HG02970 (cell line): ENCODE measurements at regions not wholly inside any gene's neighbourhood (a gene's known extent, or its start where the extent isn't known, plus 50 kb on each side); places are given as distances from the start of the nearest gene placed in this dataset.
"Not testable (repeated sequence)": the region's sequence is repeated elsewhere in the genome, so short reads cannot be mapped to it uniquely, and the experiment has no call there.

ENCODE experiments used
- ATAC-seq: cut with Tn5 transposase; IDR thresholded peaks from one replicate; pipeline ENCODE4 v1.9.1; 2021; ENCODE audit warnings: mild to moderate bottlenecking, moderate library complexity, moderate number of reproducible peaks; ENCODE audit not compliant: unreplicated experiment, low FRiP score

DNA sequence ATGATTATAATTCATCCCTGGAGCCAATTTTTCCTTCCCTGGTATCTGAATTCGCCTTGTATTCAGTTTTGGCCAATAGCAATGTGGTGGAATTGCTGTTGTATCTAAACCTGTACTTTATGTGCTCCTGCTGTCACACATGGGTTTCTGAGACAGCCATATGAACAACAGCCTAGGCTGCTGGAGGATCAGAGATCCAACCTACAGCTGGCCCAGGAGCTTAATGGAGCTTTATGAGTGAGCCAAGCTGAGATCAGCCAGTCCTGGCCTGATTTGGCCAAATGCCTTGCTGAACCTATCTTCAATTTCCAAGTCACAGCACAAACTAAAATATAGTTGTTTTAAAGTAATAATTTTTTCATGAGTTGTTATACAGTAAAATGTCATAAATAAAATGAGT is 1071.5 kb downstream of the PCDH7 start:
- ATAC-seq = no peak

DNA sequence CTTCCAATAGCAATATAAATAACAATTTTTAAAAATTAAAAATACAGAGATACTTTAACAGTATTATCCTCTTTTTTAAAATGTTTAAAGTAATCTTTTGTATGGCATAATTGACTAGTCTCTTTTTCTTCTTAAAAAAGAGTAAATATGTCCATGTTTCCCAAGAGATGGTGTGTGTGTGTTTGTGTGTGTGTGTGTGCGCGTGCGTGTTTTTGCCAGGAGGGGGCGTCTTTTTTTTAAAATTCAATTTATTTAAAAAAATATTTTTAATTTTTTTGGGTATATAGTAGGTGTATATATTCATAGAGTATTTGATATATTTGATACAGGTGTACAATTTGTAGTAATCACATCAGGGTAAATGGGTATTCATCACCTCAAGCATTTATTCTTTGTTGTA is 1073.7 kb downstream of the PCDH7 start:
- ATAC-seq = no peak

DNA sequence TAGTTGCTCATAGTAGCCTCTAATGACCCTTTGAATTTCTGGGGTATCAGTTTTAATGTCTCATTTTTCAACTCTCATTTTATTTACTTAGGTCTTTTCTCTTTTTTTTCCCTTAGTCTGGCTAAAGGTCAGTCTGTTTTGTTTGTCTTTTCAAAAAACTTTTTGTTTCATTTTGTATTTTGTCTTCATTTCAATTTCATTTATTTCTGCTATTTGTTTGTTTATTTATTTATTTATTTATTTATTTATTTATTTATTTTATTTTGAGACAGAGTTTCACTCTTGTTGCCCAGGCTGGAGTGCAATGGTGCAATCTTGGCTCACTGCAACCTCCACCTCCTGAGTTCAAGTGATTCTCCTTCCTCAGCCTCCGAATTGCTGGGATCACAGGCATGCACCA is 1076.9 kb downstream of the PCDH7 start:
- ATAC-seq = not testable (repeated sequence)

DNA sequence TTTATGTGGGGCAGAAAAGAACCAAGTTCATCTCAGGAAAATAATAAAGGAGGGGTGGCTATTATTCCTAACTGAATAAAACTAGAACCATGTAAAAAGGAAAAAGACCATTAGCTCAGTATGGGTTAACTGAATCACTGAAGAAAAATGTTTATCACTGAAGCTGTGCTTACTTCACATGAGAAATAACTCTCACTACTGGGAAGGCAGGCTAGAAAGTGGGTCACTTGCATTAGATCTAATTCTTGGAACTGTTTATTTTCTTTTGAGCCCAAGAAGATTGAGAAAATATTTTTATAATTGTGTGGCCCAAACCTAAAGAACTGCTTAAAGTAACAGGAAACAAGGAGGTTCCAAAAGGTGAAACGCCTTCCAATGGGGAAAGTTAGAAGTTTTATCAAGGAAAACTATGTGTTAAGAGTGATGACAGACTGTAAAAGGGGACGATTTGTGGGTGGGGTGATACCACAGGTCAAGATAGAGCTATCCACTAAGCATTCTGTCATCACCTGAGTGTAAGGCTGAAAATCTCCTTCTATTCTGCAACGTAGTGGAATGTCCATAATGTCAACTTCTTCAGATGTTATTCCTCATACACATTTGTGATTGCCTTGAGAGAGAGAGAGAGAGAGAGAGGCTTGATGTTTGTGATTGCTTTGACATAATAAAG is 1083.5 kb downstream of the PCDH7 start:
- ATAC-seq = no peak

DNA sequence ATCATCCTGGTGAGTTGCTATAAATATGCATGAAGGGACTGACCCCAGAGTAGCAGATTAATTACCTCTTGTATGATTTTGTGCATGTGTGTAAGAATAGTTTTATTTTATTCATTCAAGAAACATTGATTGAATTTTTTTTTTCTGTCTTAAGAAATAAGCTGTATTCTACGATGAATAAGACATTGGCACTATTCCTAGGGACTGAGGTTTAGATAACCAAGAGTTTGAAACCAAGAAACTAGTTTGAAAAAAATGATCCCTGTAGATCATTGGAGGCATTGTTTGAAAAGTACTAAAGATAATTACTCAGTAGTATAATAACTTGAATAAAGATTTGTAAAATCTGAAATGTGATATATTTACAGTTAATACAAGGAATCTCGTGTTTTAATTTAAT is 1086.9 kb downstream of the PCDH7 start:
- ATAC-seq = no peak

DNA sequence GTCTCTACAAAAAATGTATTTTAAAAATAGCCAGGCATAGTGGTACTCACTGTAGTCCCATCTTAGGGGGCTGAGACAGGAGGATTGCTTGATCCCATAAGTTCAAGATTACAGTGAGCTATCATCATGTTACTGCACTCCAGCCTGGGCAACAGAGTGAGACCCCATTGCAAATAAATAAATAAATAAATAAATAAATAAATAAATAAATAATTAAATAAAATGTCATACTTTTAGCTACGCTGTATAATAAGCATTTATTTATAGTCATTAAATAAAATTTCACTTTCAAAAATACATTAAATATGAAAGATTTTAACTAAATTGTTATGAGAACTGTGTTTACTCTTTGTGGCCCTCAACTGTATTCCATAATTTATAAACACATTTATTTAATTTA is 1124.2 kb downstream of the PCDH7 start:
- no peak for ATAC-seq

DNA sequence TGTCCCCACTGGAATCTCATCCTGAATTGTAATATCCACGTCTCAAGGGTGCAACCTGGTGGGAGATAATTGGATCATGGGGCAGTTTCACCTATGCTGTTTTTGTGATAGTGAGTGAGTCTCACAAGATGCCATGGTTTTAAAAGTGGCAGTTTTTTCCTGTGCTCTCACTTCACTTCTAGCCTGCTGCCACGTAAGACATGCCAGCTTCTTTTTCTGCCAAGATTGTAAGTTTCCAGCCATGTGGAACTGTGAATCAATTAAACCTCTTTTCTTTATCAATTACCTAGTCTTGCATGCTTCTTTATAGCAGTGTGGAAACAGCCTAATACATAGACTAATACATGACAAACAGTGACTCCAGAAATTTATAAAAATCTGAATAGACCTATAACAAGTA is 1131.8 kb downstream of the PCDH7 start:
- no peak for ATAC-seq

DNA sequence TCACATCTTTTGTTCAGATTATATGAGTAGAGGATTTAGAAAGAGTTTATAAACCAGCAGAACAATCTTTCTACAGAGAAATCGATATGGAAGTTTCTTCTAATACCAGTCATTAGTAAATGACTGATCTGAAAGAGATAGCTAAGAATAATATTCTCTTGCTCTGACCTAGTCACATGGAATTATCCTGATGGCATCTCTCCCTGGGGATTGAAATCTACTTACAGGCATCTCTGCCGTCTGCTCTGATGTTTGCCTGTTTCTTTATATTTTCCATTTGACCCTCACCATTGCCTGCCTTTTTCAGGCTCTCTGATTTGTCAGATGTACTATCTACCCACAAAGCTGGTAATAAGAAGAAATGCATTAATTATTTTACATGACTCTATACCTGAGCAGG is 1157.3 kb downstream of the PCDH7 start:
- ATAC-seq = no peak

DNA sequence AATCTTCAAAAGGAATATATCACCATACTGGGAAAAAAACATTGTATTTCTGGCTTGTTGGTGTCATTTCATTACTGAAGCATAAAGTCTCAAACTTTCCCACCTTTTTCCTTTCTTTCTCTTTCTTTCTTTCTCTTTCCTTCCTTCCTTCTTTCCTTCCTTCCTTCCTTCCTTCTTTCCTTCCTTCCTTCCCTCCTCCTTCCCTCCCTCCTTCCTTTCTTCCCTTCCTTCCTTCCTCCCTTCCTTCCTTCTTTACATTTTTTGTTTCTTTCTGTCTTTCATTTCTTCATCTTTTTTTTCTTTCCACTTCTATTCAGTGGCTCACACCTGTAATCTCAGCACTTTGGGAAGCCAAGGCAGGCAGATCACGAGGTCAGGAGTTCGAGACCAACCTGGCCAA is 1160.7 kb downstream of the PCDH7 start:
- ATAC-seq = not testable (repeated sequence)

DNA sequence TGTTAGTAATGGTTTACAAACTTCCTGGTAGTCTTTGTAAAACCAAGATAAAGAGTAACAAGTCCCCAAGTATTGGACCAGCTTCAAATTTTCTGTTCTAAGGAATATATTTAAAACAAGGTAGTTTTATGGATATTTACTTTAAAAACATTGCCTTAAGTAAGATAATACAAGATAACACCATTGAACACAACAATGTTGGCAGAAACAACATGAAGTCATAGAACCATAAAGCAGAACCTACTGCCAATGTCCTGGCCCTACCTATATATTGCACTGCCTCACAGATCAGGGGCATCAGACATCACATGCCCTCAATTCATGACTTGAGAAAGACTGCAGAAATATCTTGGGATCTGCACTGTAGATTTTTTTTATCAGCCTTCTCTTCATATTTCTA is 1176.2 kb downstream of the PCDH7 start:
- no peak for ATAC-seq

DNA sequence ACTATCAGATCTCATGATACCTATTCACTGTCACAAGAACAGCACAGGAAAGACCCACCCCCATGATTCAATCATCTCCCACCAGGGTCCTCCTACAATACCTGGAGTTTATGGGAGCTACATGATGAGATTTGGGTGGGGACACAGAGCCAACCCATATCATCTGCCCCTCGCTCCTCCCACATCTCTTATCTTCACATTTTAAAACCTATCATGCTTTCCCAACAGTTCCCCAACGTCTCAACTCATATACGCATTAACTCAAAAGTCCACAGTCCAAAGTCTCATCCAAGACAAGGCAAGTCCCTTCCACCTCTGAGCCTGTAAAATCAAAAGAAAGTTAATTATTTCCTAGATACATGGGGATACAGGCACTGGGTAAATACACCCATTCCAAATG is 1185.2 kb downstream of the PCDH7 start:
- no peak for ATAC-seq

DNA sequence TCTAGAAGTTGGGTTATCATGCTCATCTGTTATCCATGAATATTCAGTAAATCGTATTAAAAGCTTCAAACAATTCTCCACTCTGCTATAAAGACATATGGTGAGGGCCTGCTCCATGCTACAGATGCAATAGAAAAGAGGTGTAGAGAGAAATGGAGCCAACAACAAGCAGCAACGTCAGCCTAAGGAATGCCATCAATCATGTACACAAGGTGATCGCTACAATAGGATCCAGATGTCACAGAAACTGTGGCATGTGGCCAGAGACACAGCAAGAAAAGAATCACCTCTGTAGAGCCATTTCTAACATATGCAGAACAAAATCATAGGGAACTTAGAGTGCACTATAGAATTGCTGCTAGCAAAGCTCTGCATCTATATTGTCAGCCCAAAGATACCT is 1188.1 kb downstream of the PCDH7 start:
- no peak for ATAC-seq

DNA sequence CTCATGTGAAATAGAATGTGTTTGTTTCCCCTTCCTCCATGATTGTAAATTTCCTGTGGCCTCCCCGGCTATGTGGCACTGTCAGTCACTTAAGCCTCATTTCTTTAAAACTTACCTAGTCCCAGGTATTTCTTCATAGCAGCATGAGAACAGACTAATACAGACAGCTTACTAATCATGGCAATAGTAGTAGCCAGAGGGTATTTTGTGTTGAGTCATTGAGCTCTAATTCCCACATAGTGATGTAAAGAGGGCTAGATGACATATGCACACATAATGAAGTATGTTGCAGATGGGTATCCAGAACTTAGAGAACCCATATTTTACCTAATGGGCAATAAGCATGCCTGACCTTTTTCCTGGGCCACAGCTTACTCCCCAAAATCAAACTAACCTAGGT is 1197.2 kb downstream of the PCDH7 start:
- no peak for ATAC-seq

DNA sequence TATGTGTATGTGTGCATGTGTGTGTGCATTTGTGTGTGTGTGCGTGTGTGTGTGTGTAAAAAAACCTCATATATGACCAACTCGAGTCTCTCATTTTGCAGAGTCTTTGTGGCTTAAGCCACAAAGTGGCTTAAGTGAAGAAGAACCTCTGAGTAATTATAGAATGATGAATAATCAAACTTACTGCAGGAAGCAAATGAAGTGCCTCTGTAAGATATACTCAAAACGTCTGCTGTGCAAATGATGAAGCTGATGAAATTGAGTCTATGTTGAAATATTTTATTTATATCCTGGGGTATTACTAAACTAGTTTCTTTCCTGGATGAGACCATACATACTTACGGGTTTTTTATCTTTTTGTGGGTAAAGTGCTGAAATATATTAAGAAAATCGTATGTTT is 1198.7 kb downstream of the PCDH7 start:
- no peak for ATAC-seq

DNA sequence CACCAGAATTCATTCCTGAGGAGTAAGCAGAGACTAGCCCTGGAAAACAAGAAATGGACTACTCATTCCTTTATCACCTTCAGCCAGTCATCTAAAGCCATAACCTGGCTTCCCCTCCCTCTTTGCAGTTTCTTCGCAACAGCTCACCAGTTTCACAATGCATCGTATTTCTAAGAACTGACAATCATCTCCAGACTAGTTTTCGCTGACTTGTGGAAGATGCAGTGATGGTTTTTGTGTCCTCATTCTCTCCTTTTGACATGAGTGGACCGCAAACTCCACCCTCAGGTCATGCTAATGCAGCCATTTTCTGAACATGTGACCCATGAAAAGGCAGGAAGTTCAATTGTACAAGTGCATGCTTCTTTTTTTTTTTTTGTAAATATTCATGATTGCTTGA is 1203.5 kb downstream of the PCDH7 start:
- no peak for ATAC-seq

DNA sequence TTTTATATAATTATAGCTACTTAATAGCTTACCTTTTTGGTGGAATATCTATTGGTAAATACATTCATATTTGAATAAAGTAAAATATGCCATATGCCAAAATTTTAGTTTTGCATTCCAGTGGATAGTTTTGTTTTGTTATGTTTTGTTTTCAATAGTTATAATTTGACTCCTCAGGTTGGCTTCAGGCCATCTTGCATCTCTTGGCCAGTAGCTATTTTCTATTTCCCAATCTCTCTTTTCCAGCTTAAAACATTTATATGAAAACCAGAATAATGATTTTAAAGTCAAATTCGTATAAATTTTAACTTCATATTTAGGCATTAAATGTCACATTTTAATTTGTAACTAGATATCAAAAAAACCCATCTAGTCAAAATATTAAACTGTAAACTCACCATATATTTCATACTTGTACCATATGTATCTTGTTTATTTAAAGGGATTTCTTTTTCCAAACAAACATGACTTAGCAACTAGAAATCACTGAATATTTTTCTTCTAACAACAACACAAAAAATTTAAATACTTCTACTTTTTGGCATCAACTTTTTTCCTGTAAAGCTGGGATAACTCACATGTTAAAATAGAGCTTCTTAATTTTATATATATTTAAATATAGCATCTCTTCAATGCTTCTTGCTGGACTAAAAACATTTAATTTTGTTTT is 1209.6 kb downstream of the PCDH7 start:
- ATAC-seq = no peak

DNA sequence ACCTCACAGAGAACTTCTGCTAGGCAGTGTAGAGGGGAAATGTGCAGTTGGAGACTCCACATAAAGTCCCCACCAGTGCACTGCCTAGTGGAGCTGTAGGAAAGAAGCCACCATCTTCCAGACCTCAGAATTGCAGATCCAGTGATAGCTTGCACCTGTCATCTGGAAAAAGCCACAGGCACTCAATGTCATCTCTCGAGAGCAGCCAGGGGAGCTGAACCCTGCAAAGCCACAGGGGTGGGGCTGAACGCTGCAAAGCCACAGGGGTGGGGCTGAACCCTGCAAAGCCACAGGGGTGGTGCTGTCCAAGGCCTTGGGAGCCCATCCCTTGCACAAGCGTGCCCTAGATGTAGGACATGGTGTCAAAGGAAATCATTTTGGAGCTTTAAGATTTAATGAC is 1226.3 kb downstream of the PCDH7 start:
- ATAC-seq = no peak

DNA sequence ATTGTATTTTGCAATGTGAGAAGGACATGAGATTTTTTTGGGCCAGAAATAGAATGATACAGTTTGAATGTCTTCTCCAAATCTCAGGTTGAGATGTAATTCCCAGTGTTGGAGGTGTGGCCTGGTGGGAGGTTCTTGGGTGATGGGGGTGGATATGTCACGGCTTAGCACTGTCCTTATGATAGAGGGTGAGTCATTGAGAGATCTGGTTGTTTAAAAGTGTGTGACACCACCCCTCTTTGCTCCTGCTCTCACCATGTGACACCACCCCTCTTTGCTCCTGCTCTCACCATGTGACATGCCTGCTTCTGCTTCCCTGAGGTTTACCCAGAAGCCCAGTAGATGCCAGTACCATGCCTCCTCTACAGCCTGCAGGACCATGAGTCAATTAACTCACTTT is 1226.9 kb downstream of the PCDH7 start:
- no peak for ATAC-seq

DNA sequence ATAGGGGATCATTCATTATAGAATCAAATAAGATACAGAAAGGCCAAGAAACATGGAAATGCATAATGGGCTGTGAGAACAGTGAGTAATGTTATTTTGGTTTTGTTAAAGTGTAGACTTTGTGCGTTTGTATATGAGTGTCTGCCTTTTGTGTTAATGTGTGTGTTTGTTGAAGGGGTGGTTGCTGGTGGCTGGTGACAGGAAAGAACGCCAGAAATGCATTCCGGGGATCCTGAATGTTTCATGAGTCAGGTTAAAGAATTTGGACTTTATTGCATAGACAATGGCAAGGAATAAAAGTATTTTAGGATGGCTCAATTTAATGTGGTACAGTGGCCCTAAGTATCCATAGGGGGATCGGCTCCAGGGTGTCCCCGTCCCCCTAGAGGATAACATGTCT is 1228.9 kb downstream of the PCDH7 start:
- ATAC-seq = no peak

DNA sequence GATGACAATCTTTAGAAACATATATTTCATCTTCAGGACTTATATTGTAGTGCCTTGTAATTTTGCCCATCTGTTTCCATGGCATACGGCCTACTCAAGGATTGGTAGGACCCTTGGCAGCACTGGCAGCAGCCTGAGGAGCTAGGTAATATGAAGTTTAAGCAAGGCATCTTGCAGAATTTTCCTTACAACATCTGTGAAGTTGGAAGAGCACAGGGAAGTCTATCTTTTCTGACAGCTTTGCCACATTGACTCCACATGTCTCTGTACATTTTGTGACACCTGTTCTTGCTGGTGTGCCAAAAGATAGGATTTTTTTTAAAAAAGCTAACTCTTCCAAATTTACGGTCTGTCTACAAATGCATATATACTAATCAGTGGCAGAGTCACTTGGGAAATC is 1235.2 kb downstream of the PCDH7 start:
- no peak for ATAC-seq

DNA sequence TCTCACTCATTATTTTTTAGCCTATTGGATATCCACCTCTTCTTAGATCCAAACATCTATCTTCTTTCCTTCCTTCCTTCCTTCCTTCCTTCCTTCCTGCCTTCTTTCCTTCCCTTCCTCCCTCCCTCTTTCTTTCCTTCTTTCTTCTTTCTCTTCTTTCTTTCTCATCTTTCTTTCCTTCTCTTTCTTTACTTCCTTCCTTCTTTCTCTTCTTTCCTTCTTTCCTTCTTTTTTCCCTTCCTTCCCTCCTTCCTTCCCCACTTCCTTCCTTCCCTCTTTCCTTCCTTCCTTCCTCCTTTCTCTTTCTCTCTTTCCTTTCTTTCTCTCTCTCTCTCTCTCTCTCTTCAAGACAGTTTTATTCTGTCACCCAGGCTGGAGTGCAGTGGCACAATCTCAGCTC is 1239.8 kb downstream of the PCDH7 start:
- no peak for ATAC-seq

DNA sequence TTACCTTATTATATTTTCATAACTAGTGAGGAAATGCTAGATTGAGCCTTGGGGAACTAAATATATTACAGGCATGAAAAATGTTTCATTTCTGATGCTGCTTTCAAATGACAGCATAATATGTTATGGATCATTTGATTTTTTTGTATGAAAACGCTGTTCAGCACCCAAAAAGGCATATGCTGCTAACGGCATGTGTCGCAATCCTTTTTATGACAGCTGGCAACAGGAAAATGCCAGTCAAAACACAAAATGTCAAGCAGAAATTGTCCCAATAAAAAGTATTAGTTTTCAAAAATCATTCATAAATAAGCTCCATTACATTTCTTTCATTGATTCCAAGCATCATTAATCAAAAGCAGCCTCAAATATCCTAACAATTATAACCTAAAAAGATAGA is 1244.5 kb downstream of the PCDH7 start:
- ATAC-seq = no peak

DNA sequence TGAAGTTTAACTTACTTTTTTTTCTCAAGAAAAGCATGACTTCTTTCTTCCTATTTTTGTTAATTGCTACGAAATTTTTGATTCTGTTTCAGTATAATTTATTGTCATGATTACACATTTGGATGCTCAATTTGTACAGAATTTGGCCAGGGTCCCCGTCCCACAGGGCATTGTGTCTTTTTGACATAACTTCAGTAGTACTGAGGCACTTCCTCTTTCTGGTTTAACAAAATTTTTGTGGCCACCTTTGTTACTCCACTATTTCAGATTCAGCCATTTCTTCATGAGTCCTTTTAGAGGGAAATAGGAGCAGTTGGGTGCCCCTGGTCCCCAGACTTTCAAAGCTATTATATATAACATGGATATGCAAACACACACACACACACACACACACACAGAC is 1248.7 kb downstream of the PCDH7 start:
- ATAC-seq = no peak
